Hematopoietic multipotent progenitor cell (in vitro differentiated cells): ENCODE measurements at regions not wholly inside any gene's neighbourhood (a gene's known extent, or its start where the extent isn't known, plus 50 kb on each side); places are given as distances from the start of the nearest gene placed in this dataset.

ENCODE experiments used
- DNase-seq, 3 donors: peaks; one replicate each; pipeline ENCODE4 v3.0.0-alpha.2; 2011 to 2015; ENCODE audit warnings: low read depth in 2 of 3, low spot score in 2 of 3

GRCh38 chr11:70020336-70021214 lies 57.5 kb upstream of the ANO1 start:
- DNase-seq: no peak

GRCh38 chr11:70021586-70021985 lies 56.5 kb upstream of the ANO1 start:
- no peak for DNase-seq

- no peak for DNase-seq
These were observed 53.9 kb upstream of the ANO1 start for GRCh38 chr11:70024036-70024772.

- no peak for DNase-seq
These were observed 53.4 kb upstream of the ANO1 start for GRCh38 chr11:70024773-70025045.

GRCh38 chr11:70025308-70025707 lies 52.8 kb upstream of the ANO1 start:
- DNase-seq: no peak

GRCh38 chr11:70026012-70026411 lies 52.1 kb upstream of the ANO1 start:
- DNase-seq: no peak

GRCh38 chr11:70026726-70027125 lies 51.4 kb upstream of the ANO1 start:
- DNase-seq: no peak

GRCh38 chr11:70027451-70027850 lies 50.7 kb upstream of the ANO1 start:
- DNase-seq: no peak

GRCh38 chr11:70028147-70028855 lies 49.8 kb upstream of the ANO1 start:
- DNase-seq: no peak
